AG04450 (cell line): ENCODE measurements at regions not wholly inside any gene's neighbourhood (a gene's known extent, or its start where the extent isn't known, plus 50 kb on each side); places are given as distances from the start of the nearest gene placed in this dataset.

Experiments
- CTCF ChIA-PET: fragments of 300-600, 350-600 bp; formaldehyde crosslinking; extraction: SDS; loops from one replicate; lab custom pipeline; 2022; ENCODE audit warnings: antibody characterized with exemption, inconsistent platforms; lab: Charles Lee
- POLR2A ChIA-PET: fragments of 350-600 bp; formaldehyde crosslinking; extraction: SDS; loops from one replicate; lab custom pipeline; 2021; ENCODE audit warnings: antibody characterized with exemption, inconsistent platforms; lab: Yijun Ruan, JAX
- DNase-seq: peaks from one replicate; pipeline ENCODE4 v3.0.0-alpha.2; 2011; ENCODE audit warnings: low read depth, low spot score
- H3K27ac ChIP-seq: one replicate; pipeline ENCODE4 v1.5.1; 2012; ENCODE audit warnings: low read depth, low read length, control low read depth
- H3K27me3 ChIP-seq: one replicate; pipeline ENCODE4 v1.6.0; 2012; ENCODE audit warnings: low read length; ENCODE audit not compliant: control insufficient read depth, insufficient read depth
- H3K4me3 ChIP-seq: 2 replicates; pipeline ENCODE4 v1.5.1; 2011; ENCODE audit warnings: mild to moderate bottlenecking, low read depth, low read length, control low read depth
- H3K9me3 ChIP-seq: 2 replicates; pipeline ENCODE4 v1.5.1; 2012; ENCODE audit warnings: low read length; ENCODE audit not compliant: control insufficient read depth, insufficient read depth
- CTCF ChIP-seq: IDR thresholded peaks from 2 replicates; pipeline ENCODE4 v1.5.1; 2011; ENCODE audit warnings: low read depth, low read length, control low read depth, inconsistent platforms

GRCh38 chr13:75010941-75011340 is 471.0 kb downstream of the TBC1D4 start:
- DNase-seq = no peak
- TF ChIP-seq CTCF = no peak
- POLR2A ChIA-PET = no interaction called here
- Histone ChIP-seq H3K27ac (no peak overlapping the region), H3K4me3 (no peak overlapping the region), H3K27me3 (no peaks in the 10 kb centered on the region), H3K9me3 (no peaks in the 10 kb centered on the region)
- CTCF ChIA-PET = no interaction called here

GRCh38 chr13:75008926-75009325 is 473.0 kb downstream of the TBC1D4 start:
- no peak overlapping the region for H3K4me3 ChIP-seq
- ChIA-PET POLR2A (no interaction called here), CTCF (no interaction called here)
- no peaks in the 10 kb centered on the region for H3K27me3 ChIP-seq
- no peak for DNase-seq
- TF ChIP-seq CTCF = no peak
- no peaks in the 10 kb centered on the region for H3K9me3 ChIP-seq
- no peak overlapping the region for H3K27ac ChIP-seq

- no peak for DNase-seq
- CTCF ChIA-PET = no interaction called here
- POLR2A ChIA-PET = no interaction called here
- Histone ChIP-seq H3K27ac (no peak overlapping the region), H3K27me3 (no peaks in the 10 kb centered on the region), H3K4me3 (no peak overlapping the region), H3K9me3 (no peaks in the 10 kb centered on the region)
- no peak for TF ChIP-seq CTCF
Measured at GRCh38 chr13:74990992-74991391, 491.0 kb downstream of the TBC1D4 start.

GRCh38 chr13:74987124-74987690 is 494.8 kb downstream of the TBC1D4 start:
- TF ChIP-seq CTCF = no peak
- Histone ChIP-seq H3K27ac (no peak overlapping the region), H3K4me3 (no peak overlapping the region), H3K9me3 (no peaks in the 10 kb centered on the region), H3K27me3 (no peaks in the 10 kb centered on the region)
- CTCF ChIA-PET = no interaction called here
- no peak for DNase-seq
- POLR2A ChIA-PET = no interaction called here

GRCh38 chr13:74986609-74987008 is 495.4 kb downstream of the TBC1D4 start:
- H3K27ac ChIP-seq = no peak overlapping the region
- no peak for TF ChIP-seq CTCF
- H3K27me3 ChIP-seq = no peaks in the 10 kb centered on the region
- H3K9me3 ChIP-seq = no peaks in the 10 kb centered on the region
- no peak for DNase-seq
- ChIA-PET CTCF (no interaction called here), POLR2A (no interaction called here)
- H3K4me3 ChIP-seq = no peak overlapping the region
